Tibial nerve (tissue), 4 donors: ENCODE measurements at regions not wholly inside any gene's neighbourhood (a gene's known extent, or its start where the extent isn't known, plus 50 kb on each side); places are given as distances from the start of the nearest gene placed in this dataset.
A peak's percentile ranks its signal among the peaks of the same experiment; 100 is the strongest.

ENCODE experiments used
- DNase-seq, 2 donors: peaks; one replicate each; pipeline ENCODE4 v3.0.0-alpha.2; 2019; ENCODE audit warnings: low spot score in 2 of 2
- H3K27ac ChIP-seq, 4 donors: fragments of 200-600 bp; sonication (generic) in 3 of 4; one replicate each; pipeline ENCODE4 v1.5.1; 2017 to 2019; ENCODE audit warnings: mild to moderate bottlenecking in 1 of 4
- H3K27me3 ChIP-seq, 2 donors: fragments of 200-600 bp; sonication (generic) in 1 of 2; one replicate each; pipeline versions ENCODE4 v1.5.1 to v1.6.0; 2017 to 2019
- H3K36me3 ChIP-seq, 3 donors: fragments of 200-600 bp; sonication (generic); one replicate each; pipeline ENCODE4 v1.5.1; 2018 to 2019
- H3K4me1 ChIP-seq, 4 donors: fragments of 200-600 bp; sonication (generic) in 3 of 4; one replicate each; pipeline ENCODE4 v1.5.1; 2017 to 2019
- H3K4me3 ChIP-seq, 4 donors: fragments of 200-600 bp; sonication (generic) in 3 of 4; one replicate each; pipeline ENCODE4 v1.5.1; 2017 to 2019; ENCODE audit warnings: mild to moderate bottlenecking in 1 of 4, moderate library complexity in 1 of 4
- H3K9me3 ChIP-seq, 4 donors: fragments of 200-600 bp; sonication (generic) in 3 of 4; one replicate each; pipeline ENCODE4 v1.5.1; 2017 to 2019
- EP300 ChIP-seq, 2 donors: sonication (generic); formaldehyde crosslinking; IDR thresholded peaks; one replicate each; pipeline ENCODE4 v1.6.1; 2017; ENCODE audit warnings: antibody characterized with exemption in 2 of 2, mild to moderate bottlenecking in 1 of 2
- POLR2A ChIP-seq, 2 donors: fragments of 450-650 bp; IDR thresholded peaks; one replicate each; pipeline ENCODE4 v1.6.1; 2017; ENCODE audit warnings: antibody characterized with exemption in 2 of 2, mild to moderate bottlenecking in 2 of 2, moderate library complexity in 2 of 2
- WGBS, 2 donors: methylation state at CpG; one replicate each; pipeline ENCODE4 v1.1.5; 2018; 5-methylcytosine and 5-hydroxymethylcytosine counted together
- TF ChIP-seq, protein P1 (sequence below), 5 experiments: fragments of 200-600 bp in 3 of 5; fragments of 450-650 bp in 2 of 5; sonication (generic) in 3 of 5; IDR thresholded peaks; one replicate each; pipeline ENCODE4 v1.5.1; 2016 to 2019; ENCODE audit warnings: antibody characterized with exemption in 5 of 5, mild to moderate bottlenecking in 3 of 5, moderate library complexity in 2 of 5

DNA sequence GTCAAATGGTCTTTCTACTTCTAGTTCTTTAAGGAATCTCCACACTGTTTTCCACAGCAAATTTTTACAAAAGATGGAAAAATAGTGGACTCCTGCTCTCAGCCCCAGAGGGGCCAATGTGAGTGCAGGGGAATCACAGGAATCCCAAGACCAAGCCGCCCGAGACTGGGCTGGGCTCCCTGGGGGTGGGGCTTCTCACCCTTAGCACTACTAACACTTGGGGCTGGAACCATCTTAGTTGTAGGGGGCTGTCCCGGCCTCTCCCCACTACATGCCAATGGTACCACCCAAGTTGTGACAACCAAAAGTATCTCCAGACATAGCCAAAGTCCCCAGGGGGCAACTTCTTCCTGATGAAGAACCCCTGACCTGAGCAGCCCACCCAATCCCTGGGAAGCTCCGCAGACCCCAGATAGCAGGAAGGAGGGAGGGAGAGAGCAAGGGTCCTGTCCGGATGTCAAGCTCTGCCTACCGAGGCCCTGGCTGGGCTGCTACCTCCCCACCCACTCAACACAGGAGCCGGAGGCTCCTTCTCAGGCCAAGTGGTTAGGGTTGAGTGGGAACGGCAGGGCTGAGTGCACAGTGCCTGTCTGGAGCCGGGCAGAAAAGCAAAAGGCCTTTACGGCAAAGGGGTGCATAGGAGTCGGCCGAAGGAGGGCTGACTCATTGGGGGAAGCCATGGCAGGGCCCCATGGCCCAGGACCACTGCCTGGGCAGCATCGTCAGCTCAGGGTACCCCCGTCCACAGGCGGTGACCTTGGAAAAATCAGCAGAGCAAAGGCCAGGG lies 122.5 kb upstream of the FGF3 start:
- H3K4me1 ChIP-seq: peaks cover 0 to 8% (median 0%) of the 10 kb centered on the region in 4 donors
- TF ChIP-seq POLR2A (IDR thresholded peaks at IDR 0.05) (no peak), EP300 (IDR thresholded peaks at IDR 0.05) (no peak)
- TF ChIP-seq, protein P1, sequence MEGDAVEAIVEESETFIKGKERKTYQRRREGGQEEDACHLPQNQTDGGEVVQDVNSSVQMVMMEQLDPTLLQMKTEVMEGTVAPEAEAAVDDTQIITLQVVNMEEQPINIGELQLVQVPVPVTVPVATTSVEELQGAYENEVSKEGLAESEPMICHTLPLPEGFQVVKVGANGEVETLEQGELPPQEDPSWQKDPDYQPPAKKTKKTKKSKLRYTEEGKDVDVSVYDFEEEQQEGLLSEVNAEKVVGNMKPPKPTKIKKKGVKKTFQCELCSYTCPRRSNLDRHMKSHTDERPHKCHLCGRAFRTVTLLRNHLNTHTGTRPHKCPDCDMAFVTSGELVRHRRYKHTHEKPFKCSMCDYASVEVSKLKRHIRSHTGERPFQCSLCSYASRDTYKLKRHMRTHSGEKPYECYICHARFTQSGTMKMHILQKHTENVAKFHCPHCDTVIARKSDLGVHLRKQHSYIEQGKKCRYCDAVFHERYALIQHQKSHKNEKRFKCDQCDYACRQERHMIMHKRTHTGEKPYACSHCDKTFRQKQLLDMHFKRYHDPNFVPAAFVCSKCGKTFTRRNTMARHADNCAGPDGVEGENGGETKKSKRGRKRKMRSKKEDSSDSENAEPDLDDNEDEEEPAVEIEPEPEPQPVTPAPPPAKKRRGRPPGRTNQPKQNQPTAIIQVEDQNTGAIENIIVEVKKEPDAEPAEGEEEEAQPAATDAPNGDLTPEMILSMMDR (IDR thresholded peaks at IDR 0.05): no peak
- no peak overlapping the region for H3K27ac ChIP-seq
- H3K27me3 ChIP-seq: no peaks in the 10 kb centered on the region
- H3K4me3 ChIP-seq: no peak overlapping the region
- H3K9me3 ChIP-seq: no peaks in the 10 kb centered on the region
- no peaks in the 10 kb centered on the region for H3K36me3 ChIP-seq
- DNase-seq: no peak
- 61 to 74% methylated on average over 15 of the region's 15 CpGs for WGBS, 2 donors

DNA sequence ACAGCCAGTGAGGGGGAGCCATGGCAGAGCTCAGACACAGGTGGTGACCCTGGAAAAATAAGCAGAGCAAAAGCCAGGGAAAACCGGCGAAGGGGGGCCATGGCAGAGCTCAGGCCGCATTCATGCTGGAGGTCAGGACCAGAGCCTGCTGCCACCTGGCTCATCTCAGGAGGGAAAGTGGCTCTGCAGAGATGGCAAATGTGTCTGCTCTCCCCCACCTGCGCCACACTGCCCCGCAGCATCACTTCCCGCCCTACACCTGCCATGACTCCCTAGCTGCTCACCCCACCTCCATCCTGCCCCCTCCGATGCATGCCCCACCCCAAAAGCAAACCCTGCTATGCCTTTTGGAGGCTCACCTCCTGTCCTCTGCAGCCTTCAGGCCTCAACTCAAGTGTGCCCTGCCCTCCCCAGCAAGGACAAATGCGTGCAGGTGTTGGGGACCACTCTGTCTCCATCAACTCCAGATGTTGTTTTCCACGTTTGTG lies 123.2 kb upstream of the FGF3 start:
- Histone ChIP-seq H3K36me3 (no peaks in the 10 kb centered on the region), H3K9me3 (no peaks in the 10 kb centered on the region), H3K4me3 (no peak overlapping the region), H3K27ac (no peak overlapping the region), H3K27me3 (no peaks in the 10 kb centered on the region), H3K4me1 (peaks cover 0 to 8% (median 0%) of the 10 kb centered on the region in 4 donors)
- DNase-seq: no peak
- TF ChIP-seq, protein P1 (IDR thresholded peaks at IDR 0.05): no peak
- TF ChIP-seq EP300 (IDR thresholded peaks at IDR 0.05) (no peak), POLR2A (IDR thresholded peaks at IDR 0.05) (no peak)
- WGBS, 2 donors: 89 to 91% methylated on average over 9 of the region's 9 CpGs

DNA sequence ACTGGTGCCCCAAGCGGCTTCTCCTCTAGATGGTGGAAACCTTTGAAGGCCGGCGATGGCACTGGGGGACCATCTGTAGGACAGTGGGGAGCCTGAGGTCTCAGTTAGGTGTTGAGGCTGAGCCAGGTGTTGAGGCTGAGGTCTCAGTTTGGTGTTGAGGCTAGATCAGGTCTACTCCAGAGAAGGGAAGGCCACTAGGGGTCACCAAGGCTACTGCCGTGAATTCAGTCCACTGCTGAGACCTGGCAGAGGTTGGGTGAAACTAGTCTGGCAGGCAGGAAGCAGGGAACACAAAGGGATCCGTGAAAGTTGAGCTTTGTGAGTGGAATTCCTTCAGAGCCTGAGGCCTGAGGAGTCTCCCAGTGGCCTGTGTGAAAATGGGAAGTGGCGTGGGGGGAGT lies 123.8 kb upstream of the FGF3 start:
- WGBS, 2 donors: 74 to 80% methylated on average over 6 of the region's 6 CpGs
- TF ChIP-seq, protein P1 (IDR thresholded peaks at IDR 0.05): no peak
- TF ChIP-seq POLR2A (IDR thresholded peaks at IDR 0.05): no peak
- no peak for TF ChIP-seq EP300 (IDR thresholded peaks at IDR 0.05)
- Histone ChIP-seq H3K27me3 (no peaks in the 10 kb centered on the region), H3K4me3 (no peak overlapping the region), H3K4me1 (peaks cover 0 to 8% (median 0%) of the 10 kb centered on the region in 4 donors), H3K27ac (peak overlapping the region in 1 of 4 donors; percentile 12), H3K9me3 (no peaks in the 10 kb centered on the region), H3K36me3 (no peaks in the 10 kb centered on the region)
- DNase-seq: no peak

DNA sequence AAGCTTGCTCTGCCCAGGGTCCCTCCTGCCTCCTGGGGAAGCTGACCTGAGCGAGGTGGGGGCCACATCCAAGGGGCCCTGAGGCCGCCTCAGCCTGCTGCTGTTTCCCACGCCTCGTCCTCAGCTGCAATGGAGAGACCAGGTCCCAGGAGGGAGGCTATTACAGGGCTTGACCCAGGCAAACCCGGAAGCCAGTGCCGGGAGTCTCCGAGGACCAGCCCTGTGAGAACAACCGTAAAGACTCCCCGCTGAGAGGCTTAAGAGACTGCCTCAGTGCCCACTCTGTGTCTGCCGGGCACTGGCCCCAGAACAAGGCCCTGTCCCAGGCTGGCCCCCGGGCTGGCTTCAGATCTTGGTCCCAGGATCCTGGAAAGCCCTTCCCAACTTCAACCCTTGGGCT lies 124.3 kb upstream of the FGF3 start:
- Histone ChIP-seq H3K27me3 (no peaks in the 10 kb centered on the region), H3K36me3 (no peaks in the 10 kb centered on the region), H3K4me3 (no peak overlapping the region), H3K4me1 (peaks cover 0 to 8% (median 0%) of the 10 kb centered on the region in 4 donors), H3K9me3 (no peaks in the 10 kb centered on the region), H3K27ac (peak overlapping the region in 1 of 4 donors; percentile 12)
- TF ChIP-seq EP300 (IDR thresholded peaks at IDR 0.05) (no peak), POLR2A (IDR thresholded peaks at IDR 0.05) (no peak)
- TF ChIP-seq, protein P1 (IDR thresholded peaks at IDR 0.05): no peak
- WGBS, 2 donors: 70 to 76% methylated on average over 11 of the region's 11 CpGs
- no peak for DNase-seq

DNA sequence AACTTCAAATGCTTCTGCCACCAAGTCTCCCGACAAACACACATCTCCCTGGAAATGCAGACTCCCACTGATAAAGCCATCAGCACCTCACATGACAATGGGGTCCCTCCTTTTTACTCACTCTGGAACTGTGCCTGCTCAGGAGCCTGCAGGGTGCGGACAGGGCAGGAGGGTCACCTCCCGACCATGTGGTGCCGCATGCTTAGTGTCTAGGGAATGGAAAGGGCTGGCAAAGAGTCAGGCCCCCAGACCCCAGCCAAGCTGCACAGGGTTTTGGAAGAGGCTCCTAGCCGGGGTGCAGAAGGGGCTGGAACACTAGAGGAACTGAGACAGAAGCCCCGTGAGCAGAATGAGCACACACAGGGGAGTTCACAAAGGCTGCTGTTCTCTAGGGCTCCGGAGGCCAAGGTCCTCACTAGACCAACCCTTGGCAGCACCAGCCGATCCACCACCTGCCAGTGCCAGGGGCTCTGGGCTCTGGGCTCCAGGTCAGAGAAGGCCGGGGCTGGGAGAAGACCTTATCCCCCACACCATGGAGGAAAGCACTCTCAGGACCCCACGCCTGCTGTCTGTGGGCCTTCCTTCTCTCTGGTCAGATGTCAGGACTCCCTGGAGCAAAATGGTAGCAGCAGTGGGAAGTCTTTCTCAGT lies 125.1 kb upstream of the FGF3 start:
- no peaks in the 10 kb centered on the region for H3K36me3 ChIP-seq
- 77 to 91% methylated on average over 8 to 9 of the region's 10 CpGs for WGBS, 2 donors
- no peak overlapping the region for H3K27ac ChIP-seq
- H3K27me3 ChIP-seq: no peaks in the 10 kb centered on the region
- DNase-seq: no peak
- no peaks in the 10 kb centered on the region for H3K9me3 ChIP-seq
- H3K4me3 ChIP-seq: no peak overlapping the region
- peaks cover 0 to 8% (median 0%) of the 10 kb centered on the region in 4 donors for H3K4me1 ChIP-seq
- no peak for TF ChIP-seq EP300 (IDR thresholded peaks at IDR 0.05)
- TF ChIP-seq POLR2A (IDR thresholded peaks at IDR 0.05): no peak
- TF ChIP-seq, protein P1 (IDR thresholded peaks at IDR 0.05): no peak
